ENCODE measurements at regions not wholly inside any gene's neighbourhood (a gene's known extent, or its start where the extent isn't known, plus 50 kb on each side); places are given as distances from the start of the nearest gene placed in this dataset.
"Not testable (repeated sequence)": the region's sequence is repeated elsewhere in the genome, so short reads cannot be mapped to it uniquely, and the experiment has no call there.

- DNase-seq (ENCODE audit: low read depth in 2 of 2), result no peak
Measured at GRCh38 chr15:96582473-96582872, 252.0 kb downstream of the NR2F2 start.

GRCh38 chr15:96583671-96584070 is 253.2 kb downstream of the NR2F2 start:
- DNase-seq (ENCODE audit: low read depth in 2 of 2), result no peak

GRCh38 chr15:96585484-96586386 is 255.2 kb downstream of the NR2F2 start:
- DNase-seq (ENCODE audit: low read depth in 2 of 2), result no peak

GRCh38 chr15:96586901-96587300 is 256.4 kb downstream of the NR2F2 start:
- no peak for DNase-seq (ENCODE audit: low read depth in 2 of 2)

- no peak for DNase-seq (ENCODE audit: low read depth in 2 of 2)
Measured at GRCh38 chr15:96589864-96590263, 259.4 kb downstream of the NR2F2 start.

- no peak for DNase-seq (ENCODE audit: low read depth in 2 of 2)
Measured at GRCh38 chr15:96593735-96594134, 263.2 kb downstream of the NR2F2 start.

- no peak for DNase-seq (ENCODE audit: low read depth in 2 of 2)
Measured at GRCh38 chr15:96595951-96596350, 265.5 kb downstream of the NR2F2 start.

- no peak for DNase-seq (ENCODE audit: low read depth in 2 of 2)
Measured at GRCh38 chr15:96598514-96598913, 268.0 kb downstream of the NR2F2 start.

- no peak for DNase-seq (ENCODE audit: low read depth in 2 of 2)
Measured at GRCh38 chr15:96599268-96599667, 268.8 kb downstream of the NR2F2 start.

GRCh38 chr15:96600350-96600749 is 269.9 kb downstream of the NR2F2 start:
- no peak for DNase-seq (ENCODE audit: low read depth in 2 of 2)

- DNase-seq (ENCODE audit: low read depth in 2 of 2), result no peak
Measured at GRCh38 chr15:96606617-96607016, 276.1 kb downstream of the NR2F2 start.

GRCh38 chr15:96610757-96611156 is 280.3 kb downstream of the NR2F2 start:
- DNase-seq (ENCODE audit: low read depth in 2 of 2), result no peak

GRCh38 chr15:96612917-96613316 is 282.4 kb downstream of the NR2F2 start:
- DNase-seq (ENCODE audit: low read depth in 2 of 2), result no peak

GRCh38 chr15:96619174-96619573 is 288.7 kb downstream of the NR2F2 start:
- DNase-seq (ENCODE audit: low read depth in 2 of 2), result no peak

GRCh38 chr15:96622714-96623113 is 292.2 kb downstream of the NR2F2 start:
- DNase-seq (ENCODE audit: low read depth in 2 of 2), result no peak

- no peak for DNase-seq (ENCODE audit: low read depth in 2 of 2)
Measured at GRCh38 chr15:96625256-96625655, 294.8 kb downstream of the NR2F2 start.

- DNase-seq (ENCODE audit: low read depth in 2 of 2), result no peak
Measured at GRCh38 chr15:96627031-96627568, 296.6 kb downstream of the NR2F2 start.

GRCh38 chr15:96629511-96629910 is 299.0 kb downstream of the NR2F2 start:
- no peak for DNase-seq (ENCODE audit: low read depth in 2 of 2)

GRCh38 chr15:96638793-96639192 is 308.3 kb downstream of the NR2F2 start:
- DNase-seq (ENCODE audit: low read depth in 2 of 2), result no peak

GRCh38 chr15:96645796-96646195 is 315.3 kb downstream of the NR2F2 start:
- DNase-seq (ENCODE audit: low read depth in 2 of 2), result no peak

GRCh38 chr15:96648866-96649265 is 318.4 kb downstream of the NR2F2 start:
- no peak for DNase-seq (ENCODE audit: low read depth in 2 of 2)

GRCh38 chr15:96657096-96657495 is 326.6 kb downstream of the NR2F2 start:
- no peak for DNase-seq (ENCODE audit: low read depth in 2 of 2)

GRCh38 chr15:96666979-96667378 is 336.5 kb downstream of the NR2F2 start:
- DNase-seq (ENCODE audit: low read depth in 2 of 2), result not testable (repeated sequence)

All from stimulated activated CD8-positive, alpha-beta memory T cell treated with anti-CD3 and anti-CD28 coated beads, Interleukin-2, amount 100 ng/mL, for 48 hours (primary cell).